H1 (cell line): ENCODE measurements at regions not wholly inside any gene's neighbourhood (a gene's known extent, or its start where the extent isn't known, plus 50 kb on each side); places are given as distances from the start of the nearest gene placed in this dataset.
A peak's percentile ranks its signal among the peaks of the same experiment; 100 is the strongest.

ENCODE experiments used
- BRCA1 ChIP-seq: IDR thresholded peaks from 2 replicates; pipeline ENCODE4 v1.6.1; 2012; ENCODE audit warnings: low read depth, low read length, improper control_type of control experiment
- CBX8 ChIP-seq: fragments of 300-800, 300-1000 bp; sonication (generic); IDR thresholded peaks from 2 replicates; pipeline ENCODE4 v1.7.1; 2016; ENCODE audit warnings: low read depth, low read length, borderline replicate concordance
- CHD2 ChIP-seq: IDR thresholded peaks from 2 replicates; pipeline ENCODE4 v1.6.1; 2012; ENCODE audit warnings: low read length, improper control_type of control experiment
- CTBP2 ChIP-seq: IDR thresholded peaks from 2 replicates; pipeline ENCODE4 v1.7.0; 2011; ENCODE audit warnings: borderline replicate concordance, mild to moderate bottlenecking, moderate library complexity, mixed read lengths, low read length; ENCODE audit not compliant: insufficient read depth, insufficient read length
- E2F6 ChIP-seq: IDR thresholded peaks from 2 replicates; pipeline ENCODE4 v1.6.1; 2012; ENCODE audit warnings: inconsistent platforms
- FOSL1 ChIP-seq: IDR thresholded peaks from 2 replicates; pipeline ENCODE4 v1.6.1; 2011; ENCODE audit warnings: mild to moderate bottlenecking, low read depth, low read length, moderate library complexity; ENCODE audit not compliant: insufficient read depth
- GABPA ChIP-seq: IDR thresholded peaks from 2 replicates; pipeline ENCODE4 v1.6.1; 2011; ENCODE audit warnings: mild to moderate bottlenecking, low read length, moderate library complexity, borderline replicate concordance; ENCODE audit not compliant: insufficient read depth
- KDM4A ChIP-seq: IDR thresholded peaks from one replicate; pipeline ENCODE4 v1.7.1; 2012; ENCODE audit warnings: low read depth, mild to moderate bottlenecking, moderate library complexity, low read length, inconsistent platforms; ENCODE audit not compliant: severe bottlenecking
- NANOG ChIP-seq: IDR thresholded peaks from 2 replicates; pipeline ENCODE4 v1.6.1; 2011; ENCODE audit warnings: low read length, low read depth, mild to moderate bottlenecking, inconsistent platforms; ENCODE audit not compliant: insufficient read depth, poor library complexity, severe bottlenecking
- NRF1 ChIP-seq: IDR thresholded peaks from 2 replicates; pipeline ENCODE4 v1.6.1; 2011; ENCODE audit warnings: mild to moderate bottlenecking, low read depth, low read length, improper control_type of control experiment
- PHF8 ChIP-seq: fragments of 200-600 bp; sonication (generic); conservative IDR thresholded peaks from 2 replicates; pipeline ENCODE4 v1.7.1; 2012; ENCODE audit warnings: low read depth, mild to moderate bottlenecking, inconsistent platforms, low read length, moderate library complexity
- SAP30 ChIP-seq: fragments of 300-600 bp; sonication (generic); IDR thresholded peaks from 2 replicates; pipeline ENCODE4 v1.7.1; 2012; ENCODE audit warnings: low read length, moderate library complexity, mild to moderate bottlenecking, inconsistent platforms; ENCODE audit not compliant: insufficient read depth, insufficient replicate concordance
- SIN3A ChIP-seq, 2 experiments: IDR thresholded peaks in 1 of 2; conservative IDR thresholded peaks in 1 of 2; 2 replicates each; pipeline ENCODE4 v1.6.1; 2011 to 2012; ENCODE audit warnings: low read length in 2 of 2, improper control_type of control experiment in 1 of 2, low read depth in 1 of 2, mild to moderate bottlenecking in 1 of 2
- SIRT6 ChIP-seq: IDR thresholded peaks from one replicate; pipeline ENCODE4 v1.7.1; 2012; ENCODE audit warnings: low read length, inconsistent platforms
- SP4 ChIP-seq: IDR thresholded peaks from 2 replicates; pipeline ENCODE4 v1.6.1; 2012; ENCODE audit warnings: low read length, inconsistent platforms
- TAF7 ChIP-seq: optimal IDR thresholded peaks from 2 replicates; pipeline ENCODE3; 2011; ENCODE audit warnings: low read depth, mild to moderate bottlenecking, inconsistent platforms, low read length, moderate library complexity, borderline replicate concordance
- TBP ChIP-seq: IDR thresholded peaks from 2 replicates; pipeline ENCODE4 v1.6.1; 2011; ENCODE audit warnings: low read depth, low read length, improper control_type of control experiment
- USF2 ChIP-seq: IDR thresholded peaks from 2 replicates; pipeline ENCODE4 v1.6.1; 2011; ENCODE audit warnings: low read length, improper control_type of control experiment
- ZNF274 ChIP-seq: IDR thresholded peaks from 2 replicates; pipeline ENCODE4 v1.7.0; 2012; ENCODE audit warnings: low read length, borderline replicate concordance; ENCODE audit errors: extremely low read depth
- TF ChIP-seq, protein P1 (sequence below): IDR thresholded peaks from 2 replicates; pipeline ENCODE4 v1.6.1; 2011; ENCODE audit warnings: low read depth, mild to moderate bottlenecking, low read length; ENCODE audit not compliant: insufficient read depth

- TF ChIP-seq GABPA (no peak), SP4 (no peak), NANOG (no peak), CBX8 (no peak), SIN3A (conservative IDR thresholded peaks at IDR 0.05 in 1 of 2, IDR thresholded peaks at IDR 0.05 in 1 of 2; ENCODE audit: low read depth in 1 of 2, low read length in 2 of 2) (no peak), SIRT6 (no peak), SAP30 (no peak), ZNF274 (no peak), TBP (no peak), USF2 (no peak), CTBP2 (no peak), TAF7 (no peak), FOSL1 (no peak), PHF8 (0 out of 2 replicates have a peak, but pooled peaks have one; percentile 23), E2F6 (peak; percentile 73), NRF1 (no peak), KDM4A (peak; percentile 33), BRCA1 (no peak), CHD2 (0 out of 2 replicates have a peak, but pooled peaks have one; percentile 27)
- TF ChIP-seq, protein P1, sequence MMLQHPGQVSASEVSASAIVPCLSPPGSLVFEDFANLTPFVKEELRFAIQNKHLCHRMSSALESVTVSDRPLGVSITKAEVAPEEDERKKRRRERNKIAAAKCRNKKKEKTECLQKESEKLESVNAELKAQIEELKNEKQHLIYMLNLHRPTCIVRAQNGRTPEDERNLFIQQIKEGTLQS, result no peak
Observed at GRCh38 chr9:107425101-107426025, 64.2 kb downstream of the KLF4 start (continued).
